GM12875 (cell line): ENCODE measurements at regions not wholly inside any gene's neighbourhood (a gene's known extent, or its start where the extent isn't known, plus 50 kb on each side); places are given as distances from the start of the nearest gene placed in this dataset.

Experiments
- H3K4me3 ChIP-seq: one replicate; pipeline ENCODE4 v1.5.1; 2011; ENCODE audit warnings: low read depth, low read length, control low read depth
- CTCF ChIP-seq: IDR thresholded peaks from 2 replicates; pipeline ENCODE4 v1.5.1; 2011; ENCODE audit warnings: low read depth, mild to moderate bottlenecking, control low read depth, inconsistent platforms, low read length, moderate library complexity, borderline replicate concordance; ENCODE audit not compliant: insufficient read depth

DNA sequence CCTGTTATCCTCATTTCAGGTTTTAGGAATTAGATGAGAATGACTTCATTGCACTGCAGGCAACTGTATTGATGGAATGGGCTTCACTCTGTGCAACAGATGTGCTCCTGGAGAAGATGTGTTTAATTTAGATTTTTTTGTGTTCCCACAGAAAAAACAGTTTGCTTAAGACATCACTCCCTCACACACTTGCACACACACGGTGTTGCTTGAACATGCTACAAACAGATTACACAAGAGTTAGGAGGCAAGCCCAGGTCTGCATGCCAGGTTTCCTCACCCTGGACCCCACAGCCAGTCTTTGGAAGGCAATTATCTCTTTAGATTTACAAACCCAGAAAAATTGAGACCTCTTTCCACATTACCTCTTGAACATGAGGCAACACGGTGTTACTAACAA, 93.7 kb upstream of the KLHL29 start:
- no peak overlapping the region for H3K4me3 ChIP-seq
- no peak for TF ChIP-seq CTCF

DNA sequence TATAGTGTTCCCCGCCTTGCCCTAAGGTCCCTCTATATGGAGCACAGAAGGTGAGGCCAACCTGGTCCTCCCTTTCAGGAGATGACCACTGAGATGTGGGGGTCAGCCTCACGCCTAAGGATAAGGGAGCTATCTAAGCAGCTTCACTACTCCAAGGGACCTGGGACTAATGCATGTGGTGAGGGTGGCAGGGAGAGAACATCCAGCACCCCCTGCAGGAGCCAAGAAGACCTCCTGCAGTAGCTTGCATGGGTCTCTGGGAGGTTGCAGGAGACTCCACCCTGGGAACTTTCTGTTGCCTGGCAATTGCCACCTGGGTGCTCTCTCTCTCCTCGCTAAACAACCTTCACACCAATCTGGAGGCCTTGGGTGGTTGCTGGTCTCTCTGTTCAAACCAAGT, 93.0 kb upstream of the KLHL29 start:
- TF ChIP-seq CTCF: no peak
- H3K4me3 ChIP-seq: no peak overlapping the region

GRCh38 chr2:23293063-23293462, 91.9 kb upstream of the KLHL29 start:
- H3K4me3 ChIP-seq: no peak overlapping the region
- no peak for TF ChIP-seq CTCF

DNA sequence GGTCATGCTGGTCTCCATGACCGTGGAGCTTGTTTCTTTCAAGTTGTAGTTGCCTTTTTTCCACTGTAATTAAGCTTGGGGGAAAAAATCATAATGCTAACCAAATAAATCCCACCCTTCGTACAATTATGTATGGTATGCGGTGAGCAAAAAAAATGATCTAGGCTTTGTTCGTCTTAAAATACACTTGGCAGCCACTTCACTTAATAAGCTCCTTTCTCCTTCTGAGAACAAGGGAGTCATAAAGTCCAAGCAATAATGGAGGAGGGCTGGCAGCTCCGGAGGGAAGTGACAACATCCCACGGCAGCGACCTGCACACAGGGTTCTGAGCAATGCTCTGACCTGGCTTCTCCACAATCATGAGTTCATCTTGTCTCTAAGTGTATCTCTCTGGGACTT, 91.2 kb upstream of the KLHL29 start:
- TF ChIP-seq CTCF: no peak
- H3K4me3 ChIP-seq: no peak overlapping the region

DNA sequence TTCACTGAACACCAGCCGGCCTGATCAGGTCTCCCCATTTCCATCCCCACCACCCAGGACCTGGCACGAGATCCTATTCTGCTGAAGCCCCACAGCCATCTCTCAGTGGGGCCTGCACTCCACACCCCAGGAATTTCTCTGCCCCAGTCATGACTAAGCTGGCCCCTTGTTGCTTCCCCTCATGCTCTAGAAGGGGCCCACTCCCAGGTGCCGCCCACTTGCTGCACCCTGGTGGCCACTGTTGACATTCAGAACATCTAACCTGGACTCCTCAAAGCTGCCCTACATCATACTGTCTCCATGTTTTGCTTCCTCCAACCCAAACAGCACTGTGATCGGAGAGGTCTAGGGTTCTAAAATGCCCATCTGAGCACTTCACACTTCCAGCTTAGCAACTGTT, 90.7 kb upstream of the KLHL29 start:
- TF ChIP-seq CTCF: 0 out of 2 replicates have a peak, but pooled peaks have one; percentile 21
- no peak overlapping the region for H3K4me3 ChIP-seq

DNA sequence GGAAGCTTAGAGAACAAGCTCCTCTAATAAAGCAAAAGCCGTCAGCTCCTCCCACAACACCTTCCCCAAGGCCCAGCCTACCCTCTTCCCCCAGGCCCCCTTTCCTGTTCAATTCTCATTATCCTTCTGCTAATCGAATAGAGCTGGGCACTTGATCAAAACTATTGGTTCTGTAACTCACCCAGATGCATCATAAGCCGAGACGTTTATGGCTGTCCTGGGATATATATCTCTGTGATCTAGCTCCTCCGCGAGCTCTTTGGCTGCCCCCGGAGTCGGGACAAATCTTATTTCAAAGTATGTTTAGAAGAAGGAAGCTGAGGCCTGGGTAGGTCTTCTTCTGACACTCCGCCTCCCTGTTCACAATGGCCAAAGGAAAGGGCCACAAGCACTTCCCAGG, 88.3 kb upstream of the KLHL29 start:
- no peak for TF ChIP-seq CTCF
- no peak overlapping the region for H3K4me3 ChIP-seq

- no peak overlapping the region for H3K4me3 ChIP-seq
- TF ChIP-seq CTCF: no peak
Measured at GRCh38 chr2:23297112-23297511, 87.9 kb upstream of the KLHL29 start.
